HG03439 (cell line): ENCODE measurements at regions not wholly inside any gene's neighbourhood (a gene's known extent, or its start where the extent isn't known, plus 50 kb on each side); places are given as distances from the start of the nearest gene placed in this dataset.
"Not testable (repeated sequence)": the region's sequence is repeated elsewhere in the genome, so short reads cannot be mapped to it uniquely, and the experiment has no call there.

Source experiments
- ATAC-seq: cut with Tn5 transposase; IDR thresholded peaks from one replicate; pipeline ENCODE4 v1.9.1; 2021; ENCODE audit warnings: mild to moderate bottlenecking, moderate library complexity; ENCODE audit not compliant: unreplicated experiment

DNA sequence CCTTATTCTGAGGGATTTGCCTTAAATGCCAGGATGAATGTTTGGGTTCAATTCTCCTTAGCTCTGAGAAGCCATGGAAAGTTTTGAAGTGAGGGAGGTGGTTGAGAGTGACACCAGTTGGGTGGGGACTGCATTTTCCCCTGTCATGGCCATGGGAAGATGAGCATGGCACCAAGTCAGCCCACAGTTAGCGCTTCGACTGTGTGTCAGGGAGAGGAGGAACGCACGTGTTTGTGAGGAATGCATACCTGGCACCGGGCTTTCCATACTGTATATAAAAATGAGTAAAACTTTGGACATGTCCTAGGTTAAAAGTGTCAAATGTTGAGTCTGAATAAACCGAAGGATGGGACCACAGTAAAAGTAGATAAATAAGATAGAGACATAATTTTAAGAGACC is 187.5 kb upstream of the KL start:
- no peak for ATAC-seq

DNA sequence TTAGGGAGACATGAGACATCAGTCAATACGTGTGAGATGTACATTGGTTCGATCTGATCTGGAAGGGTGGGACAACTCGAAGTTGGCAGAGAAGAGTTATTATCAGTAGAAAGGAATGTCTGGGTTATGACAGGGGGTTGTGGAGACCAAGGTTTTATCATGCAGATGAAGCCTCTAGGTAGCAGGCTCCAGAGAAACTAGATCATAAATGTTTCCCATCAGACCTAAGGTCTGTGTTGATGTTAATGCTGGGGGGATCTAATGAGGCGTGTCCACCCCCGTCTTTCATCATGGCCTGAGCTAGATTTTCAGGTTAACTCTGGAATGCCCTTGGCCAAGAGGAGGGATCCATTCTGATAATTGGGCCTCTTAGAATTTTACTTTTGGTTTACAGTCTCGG is 187.0 kb upstream of the KL start:
- ATAC-seq, result no peak

DNA sequence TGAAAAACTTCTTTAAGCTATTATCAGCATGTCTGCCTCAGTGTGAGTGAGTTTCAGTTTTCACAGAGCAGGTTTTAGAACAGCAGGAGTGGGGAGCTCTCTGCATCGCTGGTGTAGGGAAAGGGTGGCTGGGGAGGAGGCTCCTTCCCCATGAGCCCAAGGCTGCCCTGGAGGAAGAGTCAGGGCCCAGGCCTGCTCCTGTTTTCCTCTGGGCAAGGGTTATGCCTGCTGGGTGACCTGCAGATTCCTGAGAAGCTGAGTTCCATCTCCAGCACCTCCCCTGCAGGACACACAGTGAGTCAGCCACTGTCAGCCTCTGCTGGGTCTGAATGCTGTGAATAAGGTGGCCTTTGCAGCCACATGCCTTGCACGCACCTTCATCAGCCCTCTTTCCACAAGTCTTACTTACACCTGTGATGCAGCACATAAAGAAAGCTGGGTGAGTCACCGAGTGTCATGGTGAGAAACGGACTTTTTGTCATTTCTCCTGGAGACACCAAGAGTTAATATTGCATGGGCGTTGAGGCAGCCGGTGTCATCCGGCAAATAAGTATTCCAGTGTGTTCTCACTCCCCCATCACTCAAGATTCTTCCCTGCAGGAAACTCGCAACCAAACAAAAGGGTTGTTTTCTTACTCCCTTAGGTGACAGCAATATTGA is 186.4 kb upstream of the KL start:
- no peak for ATAC-seq

DNA sequence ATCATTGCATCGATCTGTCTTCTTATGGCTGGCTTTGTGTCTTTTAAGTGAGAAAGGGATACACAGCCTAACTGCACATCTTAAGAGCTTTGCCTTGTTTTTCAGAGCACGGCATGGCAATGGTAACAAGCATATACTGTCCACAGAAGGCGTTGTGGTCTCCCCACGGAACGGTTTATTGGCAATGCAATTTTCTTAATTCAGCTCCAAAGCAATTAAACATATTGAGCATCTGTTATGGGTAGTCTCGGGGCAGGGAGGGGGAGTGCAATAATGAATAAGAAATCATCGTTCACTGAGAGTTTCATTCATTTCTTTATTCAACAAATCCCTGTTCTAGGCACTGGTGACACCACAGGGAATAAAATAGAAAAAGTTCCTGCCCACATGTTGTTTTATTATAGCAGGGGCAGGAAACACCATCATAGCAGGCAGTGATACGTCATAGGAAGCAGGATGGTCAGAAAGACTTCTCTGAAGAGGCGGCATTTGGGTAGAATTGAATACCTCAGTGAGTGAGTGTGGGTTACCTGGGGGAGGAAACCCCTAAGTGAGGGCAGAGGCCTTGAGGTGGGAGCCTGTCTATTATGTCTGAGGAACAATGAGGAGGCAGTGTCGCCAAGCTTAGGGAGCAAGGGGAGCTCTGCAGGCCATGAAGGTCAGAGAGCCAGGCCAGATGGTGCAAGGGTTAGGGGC is 185.7 kb upstream of the KL start:
- no peak for ATAC-seq

DNA sequence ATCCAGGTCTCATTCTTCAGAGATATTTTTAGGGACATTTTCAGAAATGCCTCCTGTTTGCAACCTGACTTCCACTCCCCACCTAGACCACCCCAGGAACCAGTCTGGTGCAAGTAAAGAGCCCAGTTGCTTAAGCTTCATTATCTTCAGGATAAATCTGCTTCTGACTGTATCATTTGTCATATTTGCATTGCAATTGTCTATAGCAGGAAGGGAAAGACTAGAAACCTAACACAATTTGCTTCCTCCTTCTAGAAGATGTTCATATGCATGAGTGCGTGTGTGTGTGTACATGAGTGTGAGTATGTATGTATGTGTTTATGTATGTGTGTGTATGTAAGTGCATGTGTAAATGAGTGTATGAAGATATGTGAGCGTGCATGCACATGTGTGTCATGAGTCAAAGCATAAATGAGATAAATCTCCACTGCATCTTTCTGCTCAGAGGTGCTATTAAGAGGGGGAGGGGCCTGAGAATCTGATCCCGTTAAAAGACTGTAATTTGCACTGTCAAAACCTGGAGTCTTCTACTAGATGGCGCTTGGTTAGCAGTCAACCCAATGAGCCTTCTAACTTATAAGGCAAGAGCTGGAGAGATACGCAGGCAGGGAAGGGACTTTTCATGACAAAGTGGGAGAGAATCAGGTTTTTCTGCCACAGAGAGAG is 178.8 kb upstream of the KL start:
- no peak for ATAC-seq

DNA sequence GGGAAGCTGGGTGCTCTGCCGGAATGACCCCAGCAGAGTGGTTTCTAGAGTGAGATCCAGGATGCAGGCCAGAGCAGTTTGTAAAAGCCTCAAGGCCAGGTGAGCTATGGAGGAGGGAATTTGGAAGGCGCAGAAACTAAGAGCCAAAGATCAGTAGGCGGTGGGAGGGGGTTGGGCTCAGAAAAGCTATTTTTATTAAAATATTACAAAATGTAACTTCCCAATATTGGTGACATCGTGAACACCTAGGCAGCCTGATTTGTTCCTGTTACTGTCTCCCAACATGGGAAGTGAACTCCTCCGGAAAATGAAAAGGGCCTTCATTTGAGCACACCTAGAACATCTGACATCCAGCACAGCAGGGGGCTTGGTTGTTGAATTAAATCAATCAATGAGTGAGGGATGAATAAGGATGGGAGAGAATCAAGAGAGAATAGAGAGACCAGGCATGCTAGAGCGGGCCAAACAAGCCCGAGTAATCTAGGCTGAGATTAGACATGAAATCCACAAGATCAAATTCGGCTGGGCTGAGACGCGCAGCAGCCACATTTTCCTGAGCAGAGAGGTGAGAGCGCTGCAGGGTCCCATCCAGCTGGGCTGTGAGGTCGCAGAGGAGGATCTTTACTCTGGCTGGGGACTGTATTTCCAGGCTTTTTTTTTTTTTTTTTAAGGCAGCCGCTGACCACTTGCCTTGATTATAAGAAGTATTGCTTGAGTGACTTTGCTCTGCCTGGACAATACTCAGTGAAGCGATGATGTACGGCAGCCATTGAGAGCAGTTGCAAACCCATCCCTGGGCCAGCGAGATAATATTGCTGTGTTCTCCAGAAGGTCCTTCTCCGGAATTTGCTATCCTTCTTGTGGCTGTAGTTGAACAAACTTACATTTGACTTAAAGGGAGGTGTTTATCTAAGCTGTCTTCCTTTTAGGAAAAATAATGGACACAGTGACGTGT is 178.0 kb upstream of the KL start:
- no peak for ATAC-seq

DNA sequence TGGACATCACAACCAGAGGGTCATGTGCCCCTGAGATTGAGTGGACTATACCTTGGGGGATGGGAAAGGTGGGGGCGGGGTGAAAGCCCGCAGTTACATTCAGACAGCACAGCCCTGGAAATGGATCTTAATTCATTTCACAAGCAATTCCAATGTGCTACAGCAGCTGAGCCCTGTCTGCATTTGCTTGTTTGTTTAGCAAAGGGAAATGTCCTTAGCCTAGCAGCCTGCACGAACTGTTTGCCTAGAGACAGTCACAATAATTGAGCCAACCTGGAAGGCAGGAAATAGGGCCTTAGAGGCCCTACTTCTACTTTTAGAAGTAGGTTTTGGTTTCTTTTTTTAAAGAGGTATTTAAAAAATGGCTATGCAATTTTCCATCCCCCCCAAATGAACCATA is 177.3 kb upstream of the KL start:
- no peak for ATAC-seq

DNA sequence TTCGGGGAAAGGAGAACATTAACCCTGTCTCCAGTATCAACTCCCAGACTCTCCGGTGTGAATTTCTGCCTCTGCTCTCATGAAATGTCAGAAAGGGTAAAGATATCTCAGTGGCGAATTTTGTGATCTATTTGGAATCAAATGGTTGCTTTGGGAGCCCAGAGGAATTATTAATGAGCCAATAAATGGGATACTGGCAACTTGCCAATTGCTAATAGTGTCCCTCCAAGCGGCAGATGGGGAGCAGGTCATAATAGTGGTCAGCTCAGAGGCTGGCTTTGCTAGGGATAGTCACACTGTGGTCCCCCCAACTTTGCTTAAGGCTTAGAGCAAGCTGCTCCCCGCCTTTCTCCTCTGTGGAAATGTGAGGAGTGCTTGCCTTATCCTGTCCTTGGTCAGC is 176.1 kb upstream of the KL start:
- no peak for ATAC-seq

DNA sequence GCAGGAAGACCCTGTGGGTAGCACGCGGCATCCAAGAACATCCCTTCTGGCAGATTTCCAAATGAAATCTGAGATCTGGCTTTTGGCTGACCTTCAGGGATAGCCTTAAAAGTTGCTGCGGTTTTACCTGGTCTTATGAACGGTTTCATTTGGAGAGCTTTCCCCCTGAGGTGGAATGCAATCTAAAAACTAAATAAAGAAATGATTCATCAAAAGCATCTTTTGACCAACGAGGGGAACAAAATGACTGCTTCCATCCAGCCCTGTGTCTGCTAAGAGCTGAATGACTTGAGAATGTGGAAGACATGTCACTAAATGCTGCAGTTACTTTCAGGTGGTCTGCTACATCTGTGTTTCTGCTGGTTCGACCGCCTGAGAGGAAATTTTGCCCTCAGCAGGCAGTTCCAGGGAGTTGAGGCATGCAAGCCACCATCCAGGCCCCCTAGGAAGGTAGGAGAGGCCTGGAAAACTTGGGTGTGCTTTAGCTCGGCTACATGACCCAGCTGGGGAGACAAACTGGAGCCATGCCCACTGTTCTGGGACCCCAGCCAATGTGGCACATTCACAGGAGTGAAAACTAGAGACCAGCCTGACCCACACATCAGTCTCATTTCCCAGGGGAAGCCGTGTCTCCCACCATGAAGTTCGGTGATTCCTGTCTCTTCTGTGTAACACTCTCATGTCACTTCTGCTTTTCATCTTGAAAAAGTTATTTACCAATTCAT is 175.1 kb upstream of the KL start:
- no peak for ATAC-seq

DNA sequence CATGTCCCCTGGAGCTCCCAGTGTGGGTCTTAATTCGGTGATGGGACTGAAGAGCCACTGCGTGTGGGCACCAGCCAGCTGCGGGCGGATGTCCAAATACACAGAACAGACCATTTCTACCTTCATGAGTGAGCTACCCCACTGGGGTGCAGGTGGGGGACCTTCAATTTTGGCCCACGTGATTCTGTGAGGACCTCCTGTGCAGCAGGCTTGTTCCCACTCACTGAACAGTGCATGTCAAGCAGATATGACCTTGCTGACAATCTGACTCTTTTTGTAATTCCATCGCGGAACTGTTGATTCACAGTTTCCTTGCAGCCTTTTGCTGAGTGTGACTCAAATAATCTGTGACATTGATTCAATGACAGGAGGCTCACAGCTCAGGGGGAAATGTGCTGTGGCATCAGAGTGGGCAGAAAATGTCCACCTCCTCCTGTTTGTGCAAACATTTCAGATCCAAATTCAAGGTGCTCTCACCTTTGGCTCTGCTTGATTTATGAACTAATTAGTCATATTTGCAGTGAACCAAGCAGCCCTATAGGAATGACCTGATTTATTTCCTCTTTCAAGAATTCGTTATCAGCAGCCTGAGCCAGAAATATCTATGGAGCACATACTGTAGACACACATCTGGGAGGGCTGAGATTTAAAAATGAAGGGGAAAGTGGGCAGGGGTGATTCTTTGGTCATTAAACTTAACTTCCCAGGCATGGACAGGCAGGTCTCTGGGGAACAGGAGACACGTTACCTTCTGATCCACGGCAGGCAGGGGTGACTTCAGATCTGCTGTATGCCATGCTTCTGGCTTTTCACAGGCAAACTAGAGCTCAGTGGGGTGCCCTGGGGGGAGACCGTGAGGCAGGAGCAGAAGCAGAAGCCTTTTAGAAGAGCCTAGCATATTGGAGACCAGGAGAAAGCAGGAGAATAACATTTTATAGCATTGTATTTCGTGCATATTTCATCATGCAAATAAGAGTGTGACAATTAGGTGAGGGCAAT is 170.0 kb upstream of the KL start:
- ATAC-seq, result no peak

DNA sequence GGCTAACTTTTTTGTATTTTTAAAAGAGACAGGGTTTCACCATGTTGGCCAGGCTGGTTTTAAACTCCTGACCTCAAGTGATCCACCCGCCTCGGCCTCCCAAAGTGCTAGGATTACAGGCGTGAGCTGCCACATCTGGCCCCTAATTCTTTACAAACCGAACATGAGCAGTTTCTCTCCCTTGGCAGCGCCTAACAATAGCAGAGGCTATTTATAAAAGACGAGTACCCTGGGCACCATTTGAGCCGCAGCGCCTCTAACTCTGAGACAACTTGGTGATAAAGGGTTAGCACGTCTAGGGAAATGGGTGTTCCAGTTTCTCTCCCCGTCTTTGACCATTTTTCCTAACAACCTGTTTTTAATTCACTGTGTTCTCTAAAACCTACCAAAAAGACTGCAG is 168.2 kb upstream of the KL start:
- not testable (repeated sequence) for ATAC-seq

DNA sequence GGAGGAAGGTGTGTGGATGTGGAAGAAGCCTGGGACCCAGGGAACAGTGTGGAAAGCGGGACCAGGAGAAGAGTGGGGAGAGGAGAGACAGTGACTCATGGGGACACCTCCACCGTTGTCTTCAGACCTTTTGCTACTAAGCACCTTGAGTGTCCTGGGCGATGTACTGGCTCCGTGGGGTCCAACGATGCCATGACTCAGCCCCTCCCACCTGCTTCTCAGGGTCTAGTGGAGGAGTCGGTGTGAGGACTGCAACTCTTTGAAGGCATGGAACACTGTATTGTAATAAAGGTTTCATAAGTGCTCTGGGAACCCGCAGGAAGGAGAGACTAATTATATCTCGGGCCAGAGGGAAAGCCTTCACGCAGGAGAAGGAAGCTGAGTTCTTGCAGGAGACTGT is 166.9 kb upstream of the KL start:
- ATAC-seq, result no peak

DNA sequence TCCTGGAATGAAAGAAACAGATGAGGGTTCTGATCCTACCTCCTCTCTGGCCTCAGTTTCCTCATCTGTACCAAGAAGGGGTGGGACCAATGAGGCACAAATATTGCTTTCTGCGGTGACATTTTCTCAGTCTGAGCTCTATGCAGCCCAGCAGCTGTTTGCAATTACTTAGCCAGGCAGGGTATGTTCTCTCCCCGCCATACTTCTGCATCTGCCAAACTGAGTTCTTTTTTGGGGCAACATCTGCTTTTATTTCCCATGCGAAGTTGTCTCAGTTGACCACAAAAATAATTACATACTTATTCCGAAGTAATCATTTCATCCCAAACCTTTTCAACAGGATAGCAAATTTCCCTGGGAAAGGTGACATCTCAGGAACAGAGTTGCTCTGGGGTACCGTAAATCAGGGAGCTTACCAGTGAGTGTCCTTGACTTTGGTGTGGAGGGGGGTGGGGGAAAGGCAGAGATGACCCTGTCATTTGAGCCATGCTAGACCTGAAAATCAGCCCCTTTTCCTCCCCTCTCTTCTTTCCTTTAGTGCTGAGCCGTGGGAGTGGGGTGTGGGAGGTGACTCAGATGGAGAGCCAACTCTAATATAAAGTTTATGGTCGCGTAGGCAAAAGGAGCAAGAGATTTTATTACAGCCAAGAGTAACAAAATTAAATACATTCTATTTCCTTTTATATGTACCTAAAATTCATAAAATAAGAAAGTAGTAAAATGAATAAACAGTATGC is 165.7 kb upstream of the KL start:
- ATAC-seq, result no peak

DNA sequence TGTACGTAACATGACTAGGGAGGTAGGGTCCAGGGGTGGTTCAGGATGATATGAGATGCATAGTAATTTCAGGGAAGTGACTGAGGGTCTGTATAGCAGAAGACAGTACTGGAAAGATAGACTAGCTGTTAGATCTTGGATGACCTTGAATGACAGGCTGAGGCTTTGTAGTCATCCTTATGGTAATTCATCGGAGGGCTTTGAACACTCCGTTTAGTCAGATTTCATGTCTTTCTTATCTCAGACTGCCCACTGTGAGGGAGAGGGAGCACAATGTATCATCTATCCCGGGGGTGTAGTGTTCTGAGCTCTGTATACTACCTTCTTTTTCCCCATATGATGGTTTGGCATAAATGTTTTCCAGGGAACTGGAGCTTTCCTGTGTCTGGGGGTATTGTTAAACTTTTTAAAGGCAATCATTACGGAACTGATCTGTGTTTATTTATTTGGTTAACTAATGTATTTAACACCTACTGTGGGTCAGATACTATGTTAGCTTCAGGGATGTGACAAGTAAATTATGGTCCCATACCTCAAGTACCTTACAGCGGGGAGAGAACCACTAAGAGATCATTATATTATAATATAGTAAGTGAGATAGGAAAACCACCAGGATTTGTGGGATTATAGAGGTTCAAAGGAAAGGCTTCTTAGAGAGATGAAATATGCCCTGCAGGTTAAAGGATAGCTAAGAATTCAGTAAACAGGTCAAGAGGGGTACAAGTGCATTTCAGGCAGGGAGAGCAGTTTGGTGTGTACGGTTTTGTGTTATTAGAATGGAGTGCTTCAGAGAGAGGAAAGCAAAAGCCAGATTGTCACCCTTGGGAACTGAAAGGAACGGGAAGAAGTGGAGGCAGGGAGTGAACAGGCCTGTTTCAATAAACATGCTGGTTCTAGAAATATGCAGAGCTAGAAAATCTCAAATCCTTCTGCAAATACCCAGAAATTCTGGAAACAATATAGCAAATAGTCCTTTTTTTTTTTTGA is 164.8 kb upstream of the KL start:
- no peak for ATAC-seq

DNA sequence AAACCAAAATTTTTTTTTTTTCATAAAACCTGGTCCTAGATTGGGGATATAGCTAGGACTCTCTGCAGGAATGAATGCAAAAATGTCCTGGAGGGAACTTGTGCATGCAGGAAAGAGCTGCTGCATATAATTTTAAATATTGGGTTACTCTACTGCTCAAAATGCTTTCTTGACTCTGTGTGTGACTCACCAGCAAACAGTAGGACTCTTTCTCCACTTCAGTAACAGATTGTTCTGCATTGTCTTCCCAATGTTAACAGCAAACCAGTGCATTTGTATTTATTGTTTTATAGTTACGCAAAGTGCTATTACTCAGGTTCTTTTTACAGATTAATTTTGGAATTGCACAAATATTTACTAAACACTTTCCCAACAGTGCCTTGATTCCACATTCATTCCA is 163.7 kb upstream of the KL start:
- no peak for ATAC-seq

DNA sequence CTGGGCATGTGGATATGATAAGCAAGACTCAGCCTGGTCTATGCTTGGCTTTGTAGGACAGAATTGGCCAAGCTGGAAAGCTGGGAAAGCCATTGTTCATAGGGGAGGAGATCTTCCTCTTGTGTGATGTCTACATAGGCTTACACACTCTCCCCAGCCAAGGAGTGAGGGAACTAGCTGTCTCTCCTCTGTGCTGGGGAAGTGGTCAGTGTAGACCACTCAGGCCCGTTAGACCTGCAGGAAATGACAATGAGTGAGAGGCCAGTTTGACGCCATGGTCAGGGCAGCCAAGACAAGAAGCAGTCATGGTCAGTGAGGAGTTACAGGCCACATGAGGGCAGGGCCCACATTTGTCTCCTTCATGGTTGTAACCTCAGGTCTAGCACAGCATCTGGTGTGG is 159.1 kb upstream of the KL start:
- ATAC-seq, result no peak

DNA sequence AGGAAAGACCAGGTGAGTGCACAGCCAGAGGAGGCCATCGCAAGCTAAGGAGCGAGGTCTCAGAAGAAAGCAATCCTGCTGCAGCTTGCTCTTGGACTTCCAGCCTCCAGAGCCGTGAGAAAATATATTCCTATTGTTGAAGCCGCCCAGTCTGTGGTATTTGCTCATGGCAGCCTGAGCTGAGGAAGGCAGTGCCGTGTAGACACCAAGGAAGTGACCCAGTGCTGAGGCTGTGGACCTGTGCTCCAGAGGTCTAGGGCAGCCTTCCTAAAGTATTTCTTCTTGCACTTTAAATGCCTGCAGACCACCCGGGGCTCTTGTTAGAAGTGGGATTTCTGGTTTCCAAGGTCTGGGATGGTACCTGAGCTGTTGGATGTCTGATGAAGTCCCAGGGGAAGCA is 158.5 kb upstream of the KL start:
- no peak for ATAC-seq
